Type B pancreatic cell (in vitro differentiated cells): ENCODE measurements at regions not wholly inside any gene's neighbourhood (a gene's known extent, or its start where the extent isn't known, plus 50 kb on each side); places are given as distances from the start of the nearest gene placed in this dataset.

Experiments
- DNase-seq: peaks from one replicate; pipeline ENCODE4 v3.0.0; 2021; ENCODE audit warnings: mixed read lengths; ENCODE audit not compliant: unreplicated experiment; ENCODE audit errors: extremely low spot score
- H3K27ac Mint-ChIP-seq: 2 replicates; pipeline ENCODE4 v1.8.0; 2021; ENCODE audit warnings: mild to moderate bottlenecking, mixed read lengths
- H3K27me3 Mint-ChIP-seq: 2 replicates; pipeline ENCODE4 v1.8.0; 2021; ENCODE audit warnings: mixed read lengths
- H3K36me3 Mint-ChIP-seq: 2 replicates; pipeline ENCODE4 v1.8.0; 2021; ENCODE audit warnings: mixed read lengths
- H3K4me1 Mint-ChIP-seq: one replicate; pipeline ENCODE4 v1.8.0; 2021; ENCODE audit warnings: mixed read lengths; ENCODE audit not compliant: unreplicated experiment
- H3K4me3 Mint-ChIP-seq: 2 replicates; pipeline ENCODE4 v1.8.0; 2021; ENCODE audit warnings: mild to moderate bottlenecking, mixed read lengths
- H3K9me3 Mint-ChIP-seq: 2 replicates; pipeline ENCODE4 v1.8.0; 2021; ENCODE audit warnings: mixed read lengths
- CTCF ChIP-seq: fragments of 200-600 bp; sonication (generic); conservative IDR thresholded peaks from 2 replicates; pipeline ENCODE4 v1.5.0; 2021; ENCODE audit warnings: antibody characterized with exemption, mild to moderate bottlenecking

GRCh38 chr5:65068410-65068809, 299.7 kb downstream of the CWC27 start:
- peaks cover 11% of the 10 kb centered on the region for H3K4me1 Mint-ChIP-seq
- no peak overlapping the region for H3K4me3 Mint-ChIP-seq
- H3K27me3 Mint-ChIP-seq = no peaks in the 10 kb centered on the region
- H3K36me3 Mint-ChIP-seq = no peaks in the 10 kb centered on the region
- no peak overlapping the region for H3K27ac Mint-ChIP-seq
- DNase-seq = no peak
- H3K9me3 Mint-ChIP-seq = no peaks in the 10 kb centered on the region
- TF ChIP-seq CTCF = no peak

GRCh38 chr5:65070026-65070425, 301.3 kb downstream of the CWC27 start:
- Mint-ChIP-seq H3K4me1 (peaks cover 11% of the 10 kb centered on the region), H3K36me3 (no peaks in the 10 kb centered on the region), H3K27ac (no peak overlapping the region), H3K4me3 (no peak overlapping the region), H3K27me3 (no peaks in the 10 kb centered on the region), H3K9me3 (no peaks in the 10 kb centered on the region)
- DNase-seq = no peak
- no peak for TF ChIP-seq CTCF

GRCh38 chr5:65072850-65073249, 304.1 kb downstream of the CWC27 start:
- H3K4me1 Mint-ChIP-seq = peaks cover 20% of the 10 kb centered on the region
- no peak for DNase-seq
- no peak overlapping the region for H3K4me3 Mint-ChIP-seq
- no peaks in the 10 kb centered on the region for H3K27me3 Mint-ChIP-seq
- no peak for TF ChIP-seq CTCF
- no peaks in the 10 kb centered on the region for H3K36me3 Mint-ChIP-seq
- H3K9me3 Mint-ChIP-seq = peaks cover 4% of the 10 kb centered on the region
- H3K27ac Mint-ChIP-seq = no peak overlapping the region

GRCh38 chr5:65073250-65073661, 304.5 kb downstream of the CWC27 start:
- Mint-ChIP-seq H3K27ac (no peak overlapping the region), H3K4me1 (peaks cover 23% of the 10 kb centered on the region), H3K27me3 (no peaks in the 10 kb centered on the region), H3K36me3 (no peaks in the 10 kb centered on the region), H3K4me3 (no peak overlapping the region), H3K9me3 (peaks cover 4% of the 10 kb centered on the region)
- DNase-seq = no peak
- TF ChIP-seq CTCF = no peak

GRCh38 chr5:65075623-65076250, 307.0 kb downstream of the CWC27 start:
- no peak for DNase-seq
- no peak for TF ChIP-seq CTCF
- H3K9me3 Mint-ChIP-seq = peaks cover 4% of the 10 kb centered on the region
- no peak overlapping the region for H3K27ac Mint-ChIP-seq
- H3K4me1 Mint-ChIP-seq = peaks cover 15% of the 10 kb centered on the region
- H3K27me3 Mint-ChIP-seq = no peaks in the 10 kb centered on the region
- H3K36me3 Mint-ChIP-seq = no peaks in the 10 kb centered on the region
- no peak overlapping the region for H3K4me3 Mint-ChIP-seq
